ENCODE measurements at regions not wholly inside any gene's neighbourhood (a gene's known extent, or its start where the extent isn't known, plus 50 kb on each side); places are given as distances from the start of the nearest gene placed in this dataset.

DNA sequence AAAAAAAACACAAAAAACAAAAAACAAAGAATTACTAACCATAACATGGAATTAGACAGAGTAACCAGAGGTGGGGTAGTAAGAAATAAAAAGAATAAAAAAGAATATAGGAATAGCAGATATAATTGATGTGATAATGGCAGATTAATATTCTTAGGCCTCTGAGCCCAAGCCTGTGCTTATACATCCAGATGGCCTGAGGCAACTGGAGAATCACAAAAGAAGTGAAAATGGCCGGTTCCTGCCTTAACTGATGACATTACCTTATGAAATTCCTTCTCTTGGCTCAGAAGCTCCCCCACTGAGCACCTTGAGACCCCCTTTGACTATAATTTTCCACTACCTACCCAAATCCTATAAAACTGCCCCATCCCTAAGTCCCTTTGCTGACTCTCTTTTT lies 95.1 kb upstream of the MSH6 start:
- H3K4me3 ChIP-seq (ENCODE audit: control insufficient read depth, low read depth, low read length) = no peak overlapping the region
- TF ChIP-seq, protein P1, sequence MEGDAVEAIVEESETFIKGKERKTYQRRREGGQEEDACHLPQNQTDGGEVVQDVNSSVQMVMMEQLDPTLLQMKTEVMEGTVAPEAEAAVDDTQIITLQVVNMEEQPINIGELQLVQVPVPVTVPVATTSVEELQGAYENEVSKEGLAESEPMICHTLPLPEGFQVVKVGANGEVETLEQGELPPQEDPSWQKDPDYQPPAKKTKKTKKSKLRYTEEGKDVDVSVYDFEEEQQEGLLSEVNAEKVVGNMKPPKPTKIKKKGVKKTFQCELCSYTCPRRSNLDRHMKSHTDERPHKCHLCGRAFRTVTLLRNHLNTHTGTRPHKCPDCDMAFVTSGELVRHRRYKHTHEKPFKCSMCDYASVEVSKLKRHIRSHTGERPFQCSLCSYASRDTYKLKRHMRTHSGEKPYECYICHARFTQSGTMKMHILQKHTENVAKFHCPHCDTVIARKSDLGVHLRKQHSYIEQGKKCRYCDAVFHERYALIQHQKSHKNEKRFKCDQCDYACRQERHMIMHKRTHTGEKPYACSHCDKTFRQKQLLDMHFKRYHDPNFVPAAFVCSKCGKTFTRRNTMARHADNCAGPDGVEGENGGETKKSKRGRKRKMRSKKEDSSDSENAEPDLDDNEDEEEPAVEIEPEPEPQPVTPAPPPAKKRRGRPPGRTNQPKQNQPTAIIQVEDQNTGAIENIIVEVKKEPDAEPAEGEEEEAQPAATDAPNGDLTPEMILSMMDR (conservative IDR thresholded peaks at IDR 0.05; ENCODE audit: control insufficient read depth, insufficient read depth, low read depth, low read length) = no peak
- DNase-seq (ENCODE audit: low read depth) = no peak

DNA sequence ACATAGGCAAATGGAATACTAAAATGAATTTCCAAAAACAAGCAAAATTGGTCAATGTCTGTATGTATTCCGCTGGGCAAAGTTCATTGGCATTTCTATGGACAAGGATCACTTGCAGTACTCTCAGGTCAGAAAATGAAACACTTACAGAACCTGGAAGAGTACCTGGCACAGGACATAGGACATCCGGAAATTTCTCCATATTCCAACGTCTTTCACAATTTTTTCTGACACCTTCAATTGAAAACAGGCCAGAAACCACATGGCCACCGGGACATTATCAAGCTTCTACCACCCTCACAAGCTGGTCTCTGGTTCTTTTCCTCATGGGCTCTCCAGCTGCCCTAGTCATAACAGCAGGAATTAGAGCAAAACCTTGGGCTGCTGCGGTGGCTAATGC lies 96.9 kb upstream of the MSH6 start:
- no peak overlapping the region for H3K4me3 ChIP-seq (ENCODE audit: control insufficient read depth, low read depth, low read length)
- DNase-seq (ENCODE audit: low read depth) = no peak
- TF ChIP-seq, protein P1 (conservative IDR thresholded peaks at IDR 0.05; ENCODE audit: control insufficient read depth, insufficient read depth, low read depth, low read length) = no peak

DNA sequence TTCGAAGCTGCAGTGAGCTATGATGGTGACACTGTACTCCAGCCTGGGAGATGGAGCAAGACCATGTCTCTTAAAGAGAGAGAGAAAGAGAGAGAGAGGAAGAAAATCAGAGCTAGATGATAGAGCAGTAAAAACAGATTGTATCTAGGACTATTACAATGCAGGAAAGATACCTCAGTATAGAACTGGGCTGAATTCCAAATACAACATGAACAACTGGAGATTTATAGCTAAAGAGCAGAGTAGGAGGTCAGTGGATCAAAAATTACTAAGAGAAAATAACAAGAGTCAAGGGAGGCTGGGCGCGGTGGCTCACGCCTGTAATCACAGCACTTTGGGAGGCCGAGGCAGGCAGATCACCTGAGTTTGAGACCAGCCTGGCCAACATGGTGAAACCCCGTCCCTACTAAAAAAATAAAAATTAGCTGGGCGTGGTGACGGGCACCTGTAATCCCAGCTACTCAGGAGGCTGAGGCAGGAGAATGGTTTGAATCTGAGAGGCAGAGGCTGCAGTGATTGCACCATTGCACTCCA lies 100.7 kb upstream of the MSH6 start:
- peak; percentile 7 for DNase-seq (ENCODE audit: low read depth)
- H3K4me3 ChIP-seq (ENCODE audit: control insufficient read depth, low read depth, low read length) = no peak overlapping the region
- TF ChIP-seq, protein P1 (conservative IDR thresholded peaks at IDR 0.05; ENCODE audit: control insufficient read depth, insufficient read depth, low read depth, low read length) = no peak

DNA sequence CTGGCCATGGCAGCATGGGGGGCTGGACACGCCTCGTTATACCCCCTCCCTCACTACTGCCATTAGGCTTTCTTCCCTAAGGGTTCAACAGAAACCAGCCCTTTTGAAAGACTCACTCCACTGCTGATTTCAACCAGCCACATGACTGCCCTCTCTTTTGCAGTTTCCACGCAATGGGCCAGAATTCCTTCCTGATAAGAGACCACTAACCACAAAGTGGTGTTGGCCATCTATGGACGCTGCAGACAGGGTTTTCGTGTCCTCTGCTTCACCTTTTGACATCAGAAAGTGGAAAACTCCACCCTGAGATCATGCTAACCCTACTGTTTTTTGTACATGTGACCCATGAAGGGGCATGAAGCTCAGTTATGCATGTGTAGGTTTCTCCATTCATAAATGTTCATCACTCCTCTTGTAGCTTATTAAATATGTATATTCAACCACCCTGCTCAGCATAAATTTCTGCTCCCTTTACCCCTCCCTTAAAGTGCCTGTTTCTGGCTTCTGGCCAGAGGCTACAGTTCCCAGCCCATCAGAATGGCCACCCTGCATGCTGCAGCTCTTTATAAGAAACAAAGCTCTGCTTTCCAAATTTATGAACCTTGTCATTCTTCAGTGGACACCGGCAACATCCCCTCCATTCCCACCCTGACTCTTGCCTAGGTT lies 105.6 kb upstream of the KCNK12 start:
- H3K4me3 ChIP-seq (ENCODE audit: control insufficient read depth, low read depth, low read length) = no peak overlapping the region
- DNase-seq (ENCODE audit: low read depth) = no peak
- TF ChIP-seq, protein P1 (conservative IDR thresholded peaks at IDR 0.05; ENCODE audit: control insufficient read depth, insufficient read depth, low read depth, low read length) = no peak

DNA sequence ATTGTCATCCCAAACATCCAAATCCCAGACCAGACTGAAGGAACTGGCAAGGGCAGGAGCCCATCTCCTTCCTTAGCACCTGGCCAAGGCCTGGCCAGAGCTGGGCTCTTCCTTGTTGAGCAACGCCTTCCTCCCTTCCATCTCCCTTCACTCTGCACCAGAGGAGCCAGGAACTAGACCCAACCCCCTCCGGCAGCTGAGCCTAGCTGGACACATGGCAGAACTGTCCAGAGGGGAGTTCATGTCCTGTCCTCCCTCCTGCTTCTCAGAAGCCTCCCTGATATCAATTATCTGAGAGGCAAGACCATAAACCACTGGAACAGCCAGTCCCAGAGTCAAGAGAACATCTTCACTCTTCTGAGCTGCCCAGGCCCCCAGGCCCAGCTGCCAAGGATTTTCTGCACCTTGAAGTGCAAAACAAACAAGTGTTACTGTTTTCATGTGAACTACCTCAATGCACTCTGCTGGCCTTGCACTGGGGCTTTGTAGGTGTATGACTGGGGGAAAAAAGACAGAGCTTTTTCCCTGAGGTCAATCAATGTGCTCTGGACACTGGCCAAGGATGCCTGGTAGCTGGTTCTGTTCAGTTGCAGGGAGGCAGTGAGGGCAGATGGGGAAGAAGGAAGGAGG lies 104.5 kb upstream of the KCNK12 start:
- DNase-seq (ENCODE audit: low read depth) = no peak
- H3K4me3 ChIP-seq (ENCODE audit: control insufficient read depth, low read depth, low read length) = no peak overlapping the region
- TF ChIP-seq, protein P1 (conservative IDR thresholded peaks at IDR 0.05; ENCODE audit: control insufficient read depth, insufficient read depth, low read depth, low read length) = no peak

DNA sequence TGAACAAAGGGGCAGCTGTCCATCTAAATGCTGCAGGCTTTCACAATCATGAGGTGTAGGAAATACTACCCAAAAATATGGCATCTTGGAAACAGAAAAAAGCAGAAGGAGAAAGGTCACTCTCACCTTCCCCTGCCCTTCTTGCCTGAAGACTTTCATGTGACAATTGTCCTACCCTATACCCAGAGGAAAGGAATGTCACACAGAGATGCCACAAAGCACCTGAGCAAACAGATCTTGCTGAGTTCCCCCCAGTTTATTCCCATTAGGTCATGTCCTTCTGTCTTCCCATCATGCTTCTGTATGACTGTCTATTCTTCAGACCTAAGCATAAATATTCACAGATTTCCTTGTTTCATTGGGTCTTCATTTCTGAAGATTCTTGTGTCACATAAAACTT lies 95.5 kb upstream of the KCNK12 start:
- TF ChIP-seq, protein P1 (conservative IDR thresholded peaks at IDR 0.05; ENCODE audit: control insufficient read depth, insufficient read depth, low read depth, low read length) = no peak
- H3K4me3 ChIP-seq (ENCODE audit: control insufficient read depth, low read depth, low read length) = no peak overlapping the region
- DNase-seq (ENCODE audit: low read depth) = no peak

Measured in fibroblast of mammary gland (primary cell).